Spleen (tissue), 11 donors: ENCODE measurements at regions not wholly inside any gene's neighbourhood (a gene's known extent, or its start where the extent isn't known, plus 50 kb on each side); places are given as distances from the start of the nearest gene placed in this dataset.

ENCODE experiments used
- DNase-seq: peaks from one replicate; pipeline ENCODE4 v3.0.0-alpha.2; 2020
- H3K27ac ChIP-seq, 8 donors: fragments of 200-600 bp; sonication (generic) in 7 of 8; 1 replicate in 4 of 8; 2 replicates in 4 of 8; pipeline versions ENCODE4 v1.5.0 to v1.8.0; 2016 to 2021; ENCODE audit warnings: inconsistent platforms in 4 of 8, mild to moderate bottlenecking in 4 of 8, moderate library complexity in 1 of 8
- H3K27me3 ChIP-seq, 7 donors: fragments of 200-600 bp; sonication (generic) in 6 of 7; replicated peaks in 1 of 7; 1 replicate in 4 of 7; 2 replicates in 3 of 7; pipeline versions ENCODE4 v1.5.0 to v1.8.0; 2016 to 2021; ENCODE audit warnings: inconsistent platforms in 3 of 7, mild to moderate bottlenecking in 1 of 7
- H3K36me3 ChIP-seq, 6 donors: fragments of 200-600 bp; sonication (generic) in 5 of 6; 1 replicate in 4 of 6; 2 replicates in 2 of 6; pipeline versions ENCODE4 v1.5.0 to v1.8.0; 2016 to 2021; ENCODE audit warnings: inconsistent platforms in 2 of 6
- H3K4me1 ChIP-seq, 6 donors: fragments of 200-600 bp; sonication (generic) in 5 of 6; 1 replicate in 3 of 6; 2 replicates in 3 of 6; pipeline versions ENCODE4 v1.5.0 to v1.8.0; 2016 to 2021; ENCODE audit warnings: inconsistent platforms in 3 of 6
- H3K4me3 ChIP-seq, 8 donors: fragments of 200-600 bp; sonication (generic) in 7 of 8; 1 replicate in 4 of 8; 2 replicates in 4 of 8; pipeline versions ENCODE4 v1.5.0 to v1.8.0; 2016 to 2021; ENCODE audit warnings: inconsistent platforms in 4 of 8, mild to moderate bottlenecking in 4 of 8, moderate library complexity in 2 of 8
- H3K9me3 ChIP-seq, 8 donors: fragments of 200-600 bp; sonication (generic) in 7 of 8; 1 replicate in 4 of 8; 2 replicates in 4 of 8; pipeline versions ENCODE4 v1.5.0 to v1.8.0; 2016 to 2021; ENCODE audit warnings: inconsistent platforms in 4 of 8
- POLR2A ChIP-seq, 3 donors: fragments of 450-650 bp; IDR thresholded peaks; one replicate each; pipeline ENCODE4 v1.5.1; 2017; ENCODE audit warnings: antibody characterized with exemption in 3 of 3, mild to moderate bottlenecking in 1 of 3
- POLR2AphosphoS5 ChIP-seq, 3 donors: sonication (generic); formaldehyde crosslinking; IDR thresholded peaks; one replicate each; pipeline ENCODE4 v1.5.1; 2017; ENCODE audit warnings: antibody characterized with exemption in 3 of 3
- WGBS, 5 donors: extraction: QIAGEN DNeasy Blood & Tissue Kit in 3 of 5; methylation state at CpG; one replicate each; pipeline versions ENCODE4 v1.1.5 to v1.1.7; 2013 to 2018; 5-methylcytosine and 5-hydroxymethylcytosine counted together
- intact Hi-C: fragments of 100-400 bp; cut with DNase I; formaldehyde crosslinking; loops from one replicate; pipeline ENCODE4 v1.15.0; 2023; ENCODE audit warnings: low total_unique reads
- TF ChIP-seq, protein P1 (sequence below), 11 experiments: fragments of 200-600 bp in 7 of 11; fragments of 450-650 bp in 4 of 11; sonication (generic) in 4 of 11; IDR thresholded peaks in 8 of 11; conservative IDR thresholded peaks in 3 of 11; 1 replicate in 7 of 11; 2 replicates in 4 of 11; pipeline versions ENCODE4 v1.4.0 to v1.8.0; 2016 to 2021; ENCODE audit warnings: antibody characterized with exemption in 11 of 11, inconsistent platforms in 4 of 11, mild to moderate bottlenecking in 1 of 11
- donor health status: healthy with polysubstance abuse.
- donor health status: DM: no; HTN: no; CAD: no; lungs with moderate emphysema.
- donor health status: DM: no; HTN: no; CAD: no.
- donor health status: Bipolar disorder and iron deficiency.
- donor health status: healthy.
- donor health status: DM: no; HTN: no; CAD: no.
- donor health status: DM: yes; HTN: yes; CAD: no.

GRCh38 chr20:48547664-48548063, 280.1 kb downstream of the PREX1 start:
- DNase-seq: no peak
- Histone ChIP-seq H3K4me1 (no peaks in the 10 kb centered on the region), H3K9me3 (peaks cover 0 to 2% (median 0%) of the 10 kb centered on the region in 8 donors), H3K36me3 (no peaks in the 10 kb centered on the region), H3K27ac (no peak overlapping the region), H3K27me3 (peaks cover 0 to 39% (median 0%) of the 10 kb centered on the region in 7 donors), H3K4me3 (no peak overlapping the region)
- WGBS, 5 donors: 93 to 95% (median 93%) methylated on average over 7 of the region's 7 CpGs
- TF ChIP-seq POLR2AphosphoS5 (IDR thresholded peaks at IDR 0.05): no peak
- TF ChIP-seq, protein P1, sequence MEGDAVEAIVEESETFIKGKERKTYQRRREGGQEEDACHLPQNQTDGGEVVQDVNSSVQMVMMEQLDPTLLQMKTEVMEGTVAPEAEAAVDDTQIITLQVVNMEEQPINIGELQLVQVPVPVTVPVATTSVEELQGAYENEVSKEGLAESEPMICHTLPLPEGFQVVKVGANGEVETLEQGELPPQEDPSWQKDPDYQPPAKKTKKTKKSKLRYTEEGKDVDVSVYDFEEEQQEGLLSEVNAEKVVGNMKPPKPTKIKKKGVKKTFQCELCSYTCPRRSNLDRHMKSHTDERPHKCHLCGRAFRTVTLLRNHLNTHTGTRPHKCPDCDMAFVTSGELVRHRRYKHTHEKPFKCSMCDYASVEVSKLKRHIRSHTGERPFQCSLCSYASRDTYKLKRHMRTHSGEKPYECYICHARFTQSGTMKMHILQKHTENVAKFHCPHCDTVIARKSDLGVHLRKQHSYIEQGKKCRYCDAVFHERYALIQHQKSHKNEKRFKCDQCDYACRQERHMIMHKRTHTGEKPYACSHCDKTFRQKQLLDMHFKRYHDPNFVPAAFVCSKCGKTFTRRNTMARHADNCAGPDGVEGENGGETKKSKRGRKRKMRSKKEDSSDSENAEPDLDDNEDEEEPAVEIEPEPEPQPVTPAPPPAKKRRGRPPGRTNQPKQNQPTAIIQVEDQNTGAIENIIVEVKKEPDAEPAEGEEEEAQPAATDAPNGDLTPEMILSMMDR (IDR thresholded peaks at IDR 0.05 in 8 of 11, conservative IDR thresholded peaks at IDR 0.05 in 3 of 11): no peak
- intact Hi-C loops: no loop called here

DNA sequence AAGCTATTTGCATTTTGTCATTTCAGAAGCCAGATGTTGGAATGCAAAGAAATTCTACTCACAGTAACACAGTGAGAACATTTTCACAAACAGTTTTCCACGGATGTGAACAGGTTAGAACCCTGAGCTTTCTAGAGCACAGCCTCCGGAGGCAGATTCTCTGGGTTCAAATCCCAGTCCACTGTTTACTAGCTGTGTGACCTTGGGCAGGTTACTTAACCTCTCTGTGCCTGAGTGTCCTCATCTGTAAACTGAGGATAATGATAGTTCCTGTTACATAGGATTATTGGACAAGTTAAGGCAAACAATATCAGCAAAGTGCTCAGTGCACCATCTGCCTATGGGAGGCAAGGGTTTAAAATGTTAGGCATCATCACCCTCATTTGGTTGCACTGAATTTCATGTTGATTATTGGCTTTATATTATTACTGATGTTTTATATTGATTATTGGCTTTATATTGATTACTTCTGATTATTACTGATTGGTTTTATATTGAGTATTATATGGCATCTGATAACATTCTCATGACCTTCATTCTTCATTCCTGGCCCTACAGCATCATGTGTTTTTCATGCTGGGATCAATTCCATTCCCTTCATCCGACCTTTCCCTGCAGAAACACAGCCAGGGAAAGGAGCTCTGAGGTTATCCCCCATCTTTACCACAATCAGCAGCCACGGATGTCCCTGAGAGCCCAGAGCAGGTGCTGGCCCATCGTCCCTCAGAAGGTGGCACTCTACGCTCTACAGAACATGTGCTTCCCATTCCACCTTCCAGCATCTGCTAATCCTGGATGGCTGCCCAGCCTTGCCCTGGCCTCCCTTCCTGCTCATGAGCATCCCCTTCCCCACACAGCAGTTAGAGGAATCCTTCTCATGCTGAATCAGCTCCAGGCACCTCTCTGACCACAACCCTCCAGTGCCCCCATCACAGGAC, 283.1 kb downstream of the PREX1 start:
- WGBS, 5 donors: 40 to 60% (median 45%) methylated on average over 6 of the region's 6 CpGs
- Histone ChIP-seq H3K9me3 (peaks cover 0 to 7% (median 0%) of the 10 kb centered on the region in 8 donors), H3K27me3 (peaks cover 0 to 58% (median 0%) of the 10 kb centered on the region in 7 donors), H3K4me1 (no peaks in the 10 kb centered on the region), H3K36me3 (no peaks in the 10 kb centered on the region), H3K27ac (no peak overlapping the region), H3K4me3 (no peak overlapping the region)
- TF ChIP-seq, protein P1 (IDR thresholded peaks at IDR 0.05 in 8 of 11, conservative IDR thresholded peaks at IDR 0.05 in 3 of 11): no peak
- TF ChIP-seq POLR2A (IDR thresholded peaks at IDR 0.05) (no peak), POLR2AphosphoS5 (IDR thresholded peaks at IDR 0.05) (no peak)
- intact Hi-C loops: no loop called here
- DNase-seq: no peak

DNA sequence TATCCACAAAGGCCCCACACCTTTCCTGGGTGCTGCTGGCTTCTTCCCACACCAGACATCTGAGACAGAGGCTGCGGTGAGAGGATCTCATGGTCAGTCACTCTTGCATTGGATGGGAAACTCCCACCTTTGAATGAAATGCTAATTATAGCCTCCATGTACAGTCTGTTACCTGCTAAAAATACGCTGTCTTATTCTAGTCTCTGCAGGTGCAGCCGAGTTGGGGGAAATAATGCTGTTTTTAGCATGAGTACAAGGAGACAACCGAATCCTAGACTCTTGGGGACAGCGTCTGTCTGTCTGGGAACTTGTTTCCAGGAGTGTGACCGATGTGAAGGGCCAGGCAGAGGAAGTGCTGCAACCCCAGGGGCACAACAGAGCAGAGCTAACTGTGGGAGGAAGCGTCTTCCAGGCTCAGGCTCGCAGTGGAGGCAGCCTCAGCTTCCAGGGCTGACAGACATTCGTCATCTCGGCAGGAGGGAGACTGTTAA, 286.2 kb downstream of the PREX1 start:
- H3K4me1 ChIP-seq: no peaks in the 10 kb centered on the region
- H3K9me3 ChIP-seq: peaks cover 0 to 7% (median 0%) of the 10 kb centered on the region in 8 donors
- intact Hi-C loops: no loop called here
- no peaks in the 10 kb centered on the region for H3K36me3 ChIP-seq
- 24 to 45% (median 26%) methylated on average over 9 to 10 of the region's 10 CpGs for WGBS, 5 donors
- TF ChIP-seq POLR2AphosphoS5 (IDR thresholded peaks at IDR 0.05) (no peak), POLR2A (IDR thresholded peaks at IDR 0.05) (no peak)
- TF ChIP-seq, protein P1 (IDR thresholded peaks at IDR 0.05 in 8 of 11, conservative IDR thresholded peaks at IDR 0.05 in 3 of 11): no peak
- peaks cover 0 to 51% (median 0%) of the 10 kb centered on the region in 7 donors for H3K27me3 ChIP-seq
- H3K4me3 ChIP-seq: no peak overlapping the region
- DNase-seq: no peak
- no peak overlapping the region for H3K27ac ChIP-seq

- Histone ChIP-seq H3K27me3 (peaks cover 0 to 33% (median 0%) of the 10 kb centered on the region in 7 donors), H3K9me3 (peaks cover 0 to 7% (median 0%) of the 10 kb centered on the region in 8 donors), H3K36me3 (no peaks in the 10 kb centered on the region), H3K4me1 (no peaks in the 10 kb centered on the region), H3K4me3 (no peak overlapping the region), H3K27ac (no peak overlapping the region)
- TF ChIP-seq, protein P1 (IDR thresholded peaks at IDR 0.05 in 8 of 11, conservative IDR thresholded peaks at IDR 0.05 in 3 of 11): no peak
- TF ChIP-seq POLR2A (IDR thresholded peaks at IDR 0.05): no peak
- no peak for TF ChIP-seq POLR2AphosphoS5 (IDR thresholded peaks at IDR 0.05)
- 60 to 82% (median 68%) methylated on average over 3 of the region's 3 CpGs for WGBS, 5 donors
- intact Hi-C loops: no loop called here
- no peak for DNase-seq
Observed at GRCh38 chr20:48538856-48539255, 288.9 kb downstream of the PREX1 start.
